ENCODE measurements at regions not wholly inside any gene's neighbourhood (a gene's known extent, or its start where the extent isn't known, plus 50 kb on each side); places are given as distances from the start of the nearest gene placed in this dataset.

- no peak for DNase-seq
These were observed 217.2 kb upstream of the UMPS start for GRCh38 chr3:124512881-124513609.

DNA sequence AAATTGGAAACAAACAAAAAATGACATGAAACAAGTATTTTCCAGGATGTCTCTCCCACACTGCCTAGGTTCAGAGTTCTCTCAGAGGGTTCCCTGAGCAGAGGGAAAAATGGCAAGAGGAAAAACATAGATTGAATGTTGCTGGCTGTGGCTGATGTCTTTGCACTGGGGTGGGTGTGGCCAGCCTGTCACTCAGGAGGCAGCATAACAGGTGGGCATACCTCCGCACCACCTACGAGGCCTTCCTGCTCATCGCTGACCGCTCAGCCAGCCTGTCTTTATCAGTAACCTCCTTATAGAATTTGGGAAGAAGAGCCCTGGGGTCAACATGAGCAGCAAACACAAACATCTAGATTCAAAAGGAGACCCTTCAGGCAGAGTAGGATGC lies 216.6 kb upstream of the UMPS start:
- DNase-seq, result no peak

DNA sequence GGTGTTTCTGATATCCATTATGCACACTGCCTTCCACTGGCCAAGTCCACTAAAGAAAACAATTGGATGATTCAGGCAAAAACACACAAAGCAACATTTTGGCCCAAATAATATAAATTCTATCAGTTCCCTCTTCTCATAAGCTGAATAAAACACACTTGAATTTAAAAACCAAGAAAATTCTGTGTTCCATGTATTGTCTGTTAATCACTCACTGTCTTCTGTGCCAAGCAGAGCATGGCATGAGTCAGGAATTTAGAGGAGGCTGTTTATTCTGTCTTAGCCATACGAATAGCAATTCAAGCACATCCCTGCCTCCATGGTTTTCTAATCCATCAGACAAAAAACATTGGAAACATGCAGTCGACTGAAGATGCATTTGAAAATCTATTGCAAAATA lies 215.6 kb upstream of the UMPS start:
- no peak for DNase-seq

DNA sequence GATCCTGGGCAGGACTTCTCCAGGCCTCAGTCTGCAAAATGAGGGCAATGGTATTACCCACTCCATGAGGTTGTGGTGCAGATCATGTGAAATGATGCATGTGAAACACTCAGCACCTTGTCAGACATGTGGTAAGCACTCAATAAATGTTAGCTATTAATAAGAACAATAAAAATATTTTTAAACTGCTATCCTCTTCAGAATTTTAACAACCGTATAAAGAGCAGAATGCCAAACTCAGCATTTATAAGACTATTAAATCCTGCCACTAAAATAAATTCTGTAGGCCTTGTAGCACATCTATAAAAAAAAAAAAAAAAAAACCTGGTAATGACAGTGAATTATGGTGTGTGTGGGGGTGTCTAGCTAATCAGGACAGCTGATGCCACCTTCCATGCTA lies 213.9 kb upstream of the UMPS start:
- DNase-seq, result no peak

DNA sequence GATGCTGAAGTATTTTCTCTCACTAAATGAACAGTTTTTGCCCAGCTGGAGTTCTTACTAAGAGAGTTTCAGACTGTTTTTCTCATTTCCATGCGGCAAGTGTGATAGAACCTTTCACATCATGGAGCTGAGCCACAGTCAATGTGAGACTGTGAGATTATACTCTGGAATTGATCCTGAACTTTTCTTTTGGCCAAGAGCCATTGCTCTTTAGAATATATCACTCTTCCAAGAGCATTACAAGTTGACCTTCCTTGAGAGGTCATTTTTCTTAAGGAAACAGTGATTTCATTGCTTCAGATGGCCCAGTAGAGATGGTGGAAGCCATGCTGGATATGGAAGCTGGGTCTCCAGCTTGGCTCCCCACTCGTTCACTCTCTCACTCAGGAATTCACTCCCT lies 212.9 kb upstream of the UMPS start:
- DNase-seq, result no peak

DNA sequence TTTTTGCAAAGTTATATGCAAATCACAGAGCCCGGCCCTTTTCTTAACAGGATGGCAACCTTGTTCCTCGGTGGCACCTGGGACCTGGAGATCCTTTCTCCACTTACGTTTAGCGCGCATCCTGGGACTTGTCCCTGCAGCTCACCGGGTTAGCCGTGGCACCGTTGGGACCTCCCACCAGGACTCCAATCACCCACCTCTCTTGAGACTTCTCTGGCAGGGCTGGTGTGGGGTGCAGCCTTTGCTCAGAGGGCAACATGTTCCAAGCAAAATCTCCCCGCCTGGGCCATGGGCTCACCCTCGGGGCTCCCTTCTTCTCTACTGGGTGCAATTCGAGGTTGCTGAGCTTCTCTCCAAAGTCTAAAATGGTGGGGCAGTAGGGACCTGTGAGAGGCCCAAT lies 211.9 kb upstream of the UMPS start:
- no peak for DNase-seq

GRCh38 chr3:124519591-124520194 lies 210.6 kb upstream of the UMPS start:
- no peak for DNase-seq

- no peak for DNase-seq
These were observed 209.3 kb upstream of the UMPS start for GRCh38 chr3:124520970-124521369.

- no peak for DNase-seq
These were observed 208.1 kb upstream of the UMPS start for GRCh38 chr3:124522082-124522625.

DNA sequence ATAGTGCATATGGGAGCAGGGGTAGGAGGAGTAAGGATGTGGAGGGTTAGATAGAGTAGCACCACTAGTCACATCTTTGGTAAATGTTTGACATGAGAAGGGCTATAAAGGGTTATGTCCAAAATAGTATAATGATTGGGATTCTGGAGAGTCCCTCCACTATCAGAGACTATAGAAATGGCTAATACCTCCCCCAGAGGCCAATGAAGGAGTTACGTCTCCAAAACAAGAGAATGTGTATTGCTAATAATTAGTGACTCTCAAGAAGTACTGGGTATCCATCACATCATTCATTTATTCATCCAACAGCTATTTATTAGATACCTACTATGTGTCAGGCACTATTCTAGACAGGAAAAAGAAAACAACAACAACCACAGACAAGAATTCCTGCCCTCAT lies 203.7 kb upstream of the UMPS start:
- DNase-seq, result no peak

DNA sequence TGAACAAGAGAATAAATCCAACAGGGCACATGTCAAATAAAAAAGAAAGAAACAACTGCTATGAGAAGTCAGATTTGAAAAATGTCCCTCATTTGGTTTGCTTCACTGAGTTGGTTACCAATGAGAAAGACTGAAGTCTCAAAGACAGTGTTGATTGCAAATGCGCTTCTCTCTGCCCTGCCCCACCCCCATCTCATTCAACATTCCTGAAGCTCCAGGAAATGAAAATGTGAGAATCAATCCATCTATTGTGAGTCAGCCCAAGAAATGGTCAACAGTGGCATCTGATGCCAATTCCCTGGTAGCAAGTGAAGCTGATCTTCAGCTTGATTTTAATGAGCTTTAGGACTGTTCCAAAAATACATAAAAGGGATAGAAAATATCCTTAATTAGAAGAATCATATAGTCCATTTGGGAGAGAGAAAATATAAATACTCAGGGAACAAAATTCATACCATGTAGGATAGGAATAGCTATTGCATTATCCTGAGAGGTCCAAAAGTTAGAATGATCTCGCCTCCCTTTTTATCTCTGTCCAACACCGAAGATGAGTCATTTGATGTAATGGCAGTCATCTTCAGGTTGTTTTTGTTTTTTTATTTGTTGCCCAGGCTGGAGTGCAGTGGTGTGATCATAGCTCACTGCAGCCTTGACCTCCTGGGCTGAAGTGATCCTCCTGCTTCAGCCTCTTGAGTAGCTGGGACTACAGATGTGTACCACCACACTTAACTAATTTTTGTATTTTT lies 200.3 kb upstream of the UMPS start:
- DNase-seq, result no peak

- DNase-seq, result no peak
These were observed 199.3 kb upstream of the UMPS start for GRCh38 chr3:124530916-124531315.

DNA sequence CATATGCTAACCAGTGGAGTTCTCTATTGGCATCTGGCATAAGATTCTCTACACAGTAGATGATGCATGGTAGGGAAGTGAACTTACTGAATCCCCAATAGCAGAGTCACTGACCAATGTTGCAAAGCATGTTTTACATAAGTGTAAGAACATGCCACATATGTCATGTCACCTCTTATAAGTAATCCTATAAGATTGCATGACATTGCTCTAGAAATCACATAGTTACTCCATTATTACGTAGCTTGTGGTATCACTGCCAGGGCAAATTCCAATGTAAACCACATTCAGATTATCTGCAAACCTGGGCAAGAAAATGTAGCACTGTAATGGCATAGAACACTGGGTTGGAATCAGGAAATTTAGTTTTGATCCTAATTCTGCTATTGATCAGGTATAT lies 198.2 kb upstream of the UMPS start:
- DNase-seq, result no peak

GRCh38 chr3:124535306-124535705 lies 194.9 kb upstream of the UMPS start:
- no peak for DNase-seq

GRCh38 chr3:124540550-124541211 lies 189.6 kb upstream of the UMPS start:
- no peak for DNase-seq

DNA sequence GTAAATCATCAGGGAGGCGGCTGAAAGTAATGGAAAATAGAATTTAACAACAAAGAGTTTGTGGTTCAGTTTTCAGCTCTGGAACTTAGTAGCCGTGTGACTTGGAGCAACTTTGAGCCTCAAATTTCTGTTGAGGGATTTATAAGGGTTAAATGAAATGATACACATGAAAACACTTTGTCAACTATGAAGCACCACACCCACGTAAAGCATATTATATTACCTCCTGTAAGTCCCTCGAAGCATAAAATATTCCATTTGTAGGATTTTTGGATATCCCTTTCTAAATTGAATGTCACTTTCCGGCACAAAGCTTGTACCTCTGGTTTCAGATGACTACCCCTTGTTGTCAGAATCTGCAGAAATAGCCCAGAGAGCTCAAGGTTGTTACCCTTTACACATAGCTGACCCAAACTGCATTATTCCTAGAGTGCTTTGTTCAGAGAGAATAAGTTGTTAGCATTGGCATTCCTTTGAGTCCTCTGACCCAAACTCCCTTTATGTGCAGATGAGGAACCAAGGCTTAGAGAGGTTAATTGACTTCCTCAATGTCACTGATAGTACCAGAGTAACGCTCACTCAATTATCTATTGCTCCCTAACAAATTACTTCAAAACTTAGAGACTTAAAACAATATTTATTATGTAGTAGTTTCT lies 187.9 kb upstream of the UMPS start:
- DNase-seq, result no peak

- no peak for DNase-seq
These were observed 184.4 kb upstream of the UMPS start for GRCh38 chr3:124545891-124546290.

GRCh38 chr3:124552224-124552623 lies 178.0 kb upstream of the UMPS start:
- no peak for DNase-seq

DNA sequence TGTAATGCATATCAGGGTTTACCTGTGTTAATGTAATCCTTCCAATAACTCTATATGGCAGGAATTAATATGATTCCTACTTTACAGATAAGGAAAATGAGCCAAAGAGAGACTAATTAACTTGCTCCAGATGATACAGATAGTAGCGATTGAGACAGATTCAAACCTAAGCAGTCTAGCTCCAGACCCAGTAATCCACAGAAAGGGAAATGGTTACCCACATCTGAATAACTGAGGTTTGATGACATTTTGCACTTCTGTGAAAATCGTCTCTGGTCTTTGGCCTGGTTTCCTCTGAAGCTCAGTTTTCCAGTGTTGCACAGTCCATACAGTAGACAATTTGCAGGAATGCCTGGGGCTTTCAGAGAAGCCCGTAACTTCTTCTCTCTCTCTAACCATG lies 177.1 kb upstream of the UMPS start:
- DNase-seq, result no peak

GRCh38 chr3:124556636-124557035 lies 173.6 kb upstream of the UMPS start:
- DNase-seq, result no peak

DNA sequence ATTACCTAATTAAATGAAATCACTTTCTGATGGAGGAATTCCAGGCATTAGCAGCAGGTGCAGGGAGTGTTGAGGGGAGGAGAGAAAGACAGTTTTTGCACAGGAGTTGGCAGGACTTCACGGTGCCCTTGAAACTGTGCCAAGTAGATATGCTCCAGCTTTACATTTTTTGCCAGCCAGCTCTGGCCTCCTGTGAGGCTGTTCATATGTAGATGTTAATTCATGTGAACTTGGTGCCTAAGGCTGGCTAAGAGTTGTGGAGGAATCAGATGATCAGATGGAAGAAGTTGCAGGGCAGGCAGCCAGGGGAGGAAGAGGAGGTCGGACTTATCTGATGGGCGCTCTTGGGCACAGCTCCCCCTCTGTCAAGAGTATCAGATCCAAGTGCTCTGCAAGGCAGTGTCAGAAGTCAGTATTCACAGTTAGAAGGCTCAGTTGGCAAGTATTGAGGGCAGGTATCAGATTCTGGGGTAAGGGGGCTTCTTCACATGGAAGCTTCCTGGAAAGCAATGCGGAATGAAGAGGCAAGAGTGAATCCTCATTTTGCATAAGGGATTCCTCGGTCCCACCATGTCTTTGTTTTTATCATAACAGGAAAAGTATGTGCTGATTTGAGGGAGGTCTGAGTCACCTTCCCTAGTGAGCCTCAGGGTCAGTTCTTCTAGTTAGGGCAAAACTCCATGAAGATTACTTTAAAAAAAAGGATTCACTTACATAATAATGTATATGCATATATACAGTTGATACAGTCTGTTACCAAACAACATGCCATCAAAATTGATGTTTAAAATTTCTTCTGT lies 172.6 kb upstream of the UMPS start:
- no peak for DNase-seq
